SK-N-SH (cell line): ENCODE measurements at regions not wholly inside any gene's neighbourhood (a gene's known extent, or its start where the extent isn't known, plus 50 kb on each side); places are given as distances from the start of the nearest gene placed in this dataset.

Source experiments
- CHD2 ChIP-seq: fragments of 150-350 bp; IDR thresholded peaks from 2 replicates; pipeline ENCODE4 v1.6.1; 2018; ENCODE audit warnings: low read length; ENCODE audit not compliant: partially characterized antibody
- CTCF ChIP-seq: fragments of 200-600 bp; sonication (generic); IDR thresholded peaks from 2 replicates; pipeline ENCODE4 v1.6.1; 2017; ENCODE audit warnings: antibody characterized with exemption, mild to moderate bottlenecking, moderate library complexity
- EP300 ChIP-seq, 2 experiments: IDR thresholded peaks; 2 replicates each; pipeline versions ENCODE4 v1.4.0 to v1.6.1; 2012; ENCODE audit warnings: borderline replicate concordance in 1 of 2, low read depth in 1 of 2, low read length in 1 of 2
- FOXJ3 ChIP-seq: sonication (generic); formaldehyde crosslinking; IDR thresholded peaks from 2 replicates; pipeline ENCODE4 v1.5.1; 2020; ENCODE audit warnings: mild to moderate bottlenecking, missing genetic modification reagents
- MAX ChIP-seq: IDR thresholded peaks from 2 replicates; pipeline ENCODE4 v1.4.0; 2012; ENCODE audit warnings: low read depth
- MXI1 ChIP-seq: IDR thresholded peaks from 2 replicates; pipeline ENCODE4 v1.6.1; 2012; ENCODE audit warnings: mild to moderate bottlenecking, low read depth, low read length, improper control_type of control experiment
- NRF1 ChIP-seq: IDR thresholded peaks from 2 replicates; pipeline ENCODE4 v1.6.1; 2012; ENCODE audit warnings: low read depth, mild to moderate bottlenecking, low read length
- POLR2AphosphoS5 ChIP-seq: IDR thresholded peaks from 2 replicates; pipeline ENCODE4 v1.6.1; 2012; ENCODE audit warnings: low read depth, low read length
- REST ChIP-seq: IDR thresholded peaks from 2 replicates; pipeline ENCODE4 v1.6.1; 2012; ENCODE audit warnings: mild to moderate bottlenecking, low read depth, low read length, moderate library complexity
- RFX5 ChIP-seq: IDR thresholded peaks from 2 replicates; pipeline ENCODE4 v1.6.1; 2012; ENCODE audit warnings: mild to moderate bottlenecking, improper control_type of control experiment, low read length
- TAF1 ChIP-seq: IDR thresholded peaks from 2 replicates; pipeline ENCODE4 v1.6.1; 2012; ENCODE audit warnings: low read depth, mild to moderate bottlenecking, low read length, moderate library complexity, borderline replicate concordance
- USF2 ChIP-seq: fragments of 150-350 bp; IDR thresholded peaks from 2 replicates; pipeline ENCODE4 v1.6.1; 2017; ENCODE audit warnings: antibody characterized with exemption, low read length, low read depth, borderline replicate concordance
- ZBTB33 ChIP-seq: IDR thresholded peaks from 2 replicates; pipeline ENCODE4 v1.4.0; 2012; ENCODE audit warnings: low read depth, borderline replicate concordance

GRCh38 chr4:138871555-138871875 lies 144.1 kb upstream of the NOCT start:
- TF ChIP-seq NRF1 (no peak), CTCF (no peak), ZBTB33 (no peak), REST (no peak), EP300 (IDR thresholded peaks at IDR 0.05; ENCODE audit: borderline replicate concordance in 1 of 2, low read depth in 1 of 2, low read length in 1 of 2) (no peak), RFX5 (no peak), MXI1 (no peak), USF2 (no peak), CHD2 (no peak), FOXJ3 (CRISPR knock-in tag) (no peak), POLR2AphosphoS5 (no peak), TAF1 (no peak), MAX (no peak)
